Endothelial cell of umbilical vein (primary cell): ENCODE measurements at regions not wholly inside any gene's neighbourhood (a gene's known extent, or its start where the extent isn't known, plus 50 kb on each side); places are given as distances from the start of the nearest gene placed in this dataset.

ENCODE experiments used
- BruUV-seq: library from RNA; stranded (reverse); fragments of 400-500 nt; replicated peaks from 2 replicates; lab custom pipeline; 2021; lab: Mats Ljungman, UMichigan
- CTCF ChIA-PET: fragments of 300-600, 350-600 bp; sonication (Branson Sonifier 250); formaldehyde crosslinking; loops from one replicate; lab custom pipeline; 2021; ENCODE audit warnings: antibody characterized with exemption, inconsistent platforms; lab: Charles Lee
- POLR2A ChIA-PET: fragments of 300-600, 350-600 bp; sonication (Branson Sonifier 250); formaldehyde crosslinking; loops from one replicate; lab custom pipeline; 2021; ENCODE audit warnings: antibody characterized with exemption, inconsistent platforms; lab: Charles Lee
- DNase-seq: peaks from one replicate; pipeline ENCODE4 v3.0.0-alpha.2; 2011; ENCODE audit warnings: low read depth, low spot score
- FAIRE-seq: peaks from 2 replicates; lab custom pipeline; 2011; peaks lifted over from hg19 to GRCh38; lab: Jason Lieb, UNC
- H2AFZ ChIP-seq: 2 replicates; pipeline ENCODE4 v1.6.0; 2012; ENCODE audit warnings: low read depth, low read length, control low read depth, inconsistent platforms
- H3K27ac ChIP-seq: 2 replicates; pipeline ENCODE4 v1.5.1; 2011; ENCODE audit warnings: low read depth, mild to moderate bottlenecking, control low read depth, low read length, moderate library complexity; ENCODE audit not compliant: insufficient read depth
- H3K27me3 ChIP-seq, 2 experiments: 2 replicates each; pipeline versions ENCODE4 v1.6.0 to v1.6.1; 2011; ENCODE audit warnings: low read length in 2 of 2, mixed read lengths in 1 of 2; ENCODE audit not compliant: control insufficient read depth in 2 of 2, insufficient read depth in 2 of 2
- H3K36me3 ChIP-seq, 2 experiments: 2 replicates in 1 of 2; 3 replicates in 1 of 2; pipeline ENCODE4 v1.5.1; 2011; ENCODE audit warnings: low read length in 2 of 2, mild to moderate bottlenecking in 1 of 2, moderate library complexity in 1 of 2; ENCODE audit not compliant: control insufficient read depth in 2 of 2, insufficient read depth in 2 of 2; ENCODE audit errors: extremely low read depth in 1 of 2
- H3K4me1 ChIP-seq: 3 replicates; pipeline ENCODE4 v1.5.1; 2011; ENCODE audit warnings: mild to moderate bottlenecking, low read length; ENCODE audit not compliant: control insufficient read depth, insufficient read depth; ENCODE audit errors: extremely low read depth
- H3K4me2 ChIP-seq: 2 replicates; pipeline ENCODE4 v1.6.1; 2011; ENCODE audit warnings: low read length, control low read depth, mixed read lengths; ENCODE audit not compliant: insufficient read depth
- H3K4me3 ChIP-seq, 3 experiments: fragments of 200-600 bp in 1 of 3; sonication (generic), shearing (Covaris generic) in 1 of 3; replicated peaks in 1 of 3; 2 replicates each; pipeline ENCODE4 v1.5.1; 2011 to 2016; ENCODE audit warnings: control low read depth in 3 of 3, low read length in 3 of 3, mild to moderate bottlenecking in 2 of 3, inconsistent platforms in 1 of 3, low read depth in 1 of 3, moderate library complexity in 1 of 3; ENCODE audit not compliant: insufficient read depth in 1 of 3
- H3K79me2 ChIP-seq: 2 replicates; pipeline ENCODE4 v1.6.0; 2012; ENCODE audit warnings: low read length, inconsistent platforms; ENCODE audit not compliant: control insufficient read depth, insufficient read depth
- H3K9ac ChIP-seq: replicated peaks from 2 replicates; pipeline ENCODE3; 2011; ENCODE audit warnings: low read length, control low read depth; ENCODE audit not compliant: insufficient read depth; ENCODE audit errors: extremely low read depth
- H3K9me1 ChIP-seq: replicated peaks from 3 replicates; pipeline ENCODE4 v1.6.0; 2011; ENCODE audit warnings: mild to moderate bottlenecking, low read length; ENCODE audit not compliant: control insufficient read depth, insufficient read depth; ENCODE audit errors: extremely low read depth
- H3K9me3 ChIP-seq: replicated peaks from 2 replicates; pipeline ENCODE4 v1.5.1; 2012; ENCODE audit warnings: low read length, inconsistent platforms; ENCODE audit not compliant: control insufficient read depth, insufficient read depth
- H4K20me1 ChIP-seq: replicated peaks from 2 replicates; pipeline ENCODE3; 2011; ENCODE audit warnings: mild to moderate bottlenecking, low read length; ENCODE audit not compliant: control insufficient read depth, insufficient read depth; ENCODE audit errors: extremely low read depth
- EZH2 ChIP-seq: IDR thresholded peaks from 2 replicates; pipeline ENCODE4 v1.6.1; 2012; ENCODE audit warnings: borderline replicate concordance, low read depth, mild to moderate bottlenecking, moderate library complexity, low read length, inconsistent platforms; ENCODE audit not compliant: severe bottlenecking
- FOS ChIP-seq: IDR thresholded peaks from 2 replicates; pipeline ENCODE4 v1.6.1; 2011; ENCODE audit warnings: mild to moderate bottlenecking, low read length, moderate library complexity, borderline replicate concordance; ENCODE audit not compliant: insufficient read depth
- GATA2 ChIP-seq: IDR thresholded peaks from 2 replicates; pipeline ENCODE4 v1.7.0; 2011; ENCODE audit warnings: low read depth, mild to moderate bottlenecking, moderate library complexity, mixed read lengths, low read length; ENCODE audit not compliant: insufficient read length, insufficient read depth
- JUN ChIP-seq: IDR thresholded peaks from 2 replicates; pipeline ENCODE4 v1.6.1; 2011; ENCODE audit warnings: borderline replicate concordance, low read depth; ENCODE audit not compliant: insufficient read length, insufficient read depth
- MYC ChIP-seq: IDR thresholded peaks from one replicate; pipeline ENCODE4 v1.6.1; 2011; ENCODE audit warnings: mild to moderate bottlenecking, low read depth, low read length
- POLR2A ChIP-seq: IDR thresholded peaks from 2 replicates; pipeline ENCODE4 v1.6.1; 2012; ENCODE audit warnings: low read depth, mild to moderate bottlenecking, control low read depth, low read length
- POLR2AphosphoS5 ChIP-seq: IDR thresholded peaks from 2 replicates; pipeline ENCODE4 v1.6.1; 2012; ENCODE audit warnings: low read depth, mild to moderate bottlenecking, control low read depth, low read length, moderate library complexity; ENCODE audit not compliant: insufficient read depth
- dilution Hi-C: fragments of 300-500 bp; cut with MboI; formaldehyde crosslinking; loops from one replicate; pipeline ENCODE4 v1.15.0; 2019; ENCODE audit warnings: low sequenced_read_pairs; ENCODE audit not compliant: extremely low pct_ligation_motif_present
- intact Hi-C: fragments of 100-400 bp; cut with micrococcal nuclease; formaldehyde crosslinking; loops from one replicate; pipeline ENCODE4 v1.10.0; 2022
- TF ChIP-seq, protein P1 (sequence below), 2 donors: IDR thresholded peaks; 1 replicate in 1 of 2; 2 replicates in 1 of 2; pipeline ENCODE4 v1.5.1; 2011; ENCODE audit warnings: low read length in 2 of 2, mild to moderate bottlenecking in 2 of 2, moderate library complexity in 2 of 2, control low read depth in 1 of 2, inconsistent platforms in 1 of 2, low read depth in 1 of 2; ENCODE audit not compliant: insufficient read depth in 1 of 2; ENCODE audit errors: extremely low read depth in 1 of 2
- TF ChIP-seq, protein P2 (sequence below): IDR thresholded peaks from 2 replicates; pipeline ENCODE4 v1.6.1; 2011; ENCODE audit not compliant: insufficient read depth, insufficient read length

DNA sequence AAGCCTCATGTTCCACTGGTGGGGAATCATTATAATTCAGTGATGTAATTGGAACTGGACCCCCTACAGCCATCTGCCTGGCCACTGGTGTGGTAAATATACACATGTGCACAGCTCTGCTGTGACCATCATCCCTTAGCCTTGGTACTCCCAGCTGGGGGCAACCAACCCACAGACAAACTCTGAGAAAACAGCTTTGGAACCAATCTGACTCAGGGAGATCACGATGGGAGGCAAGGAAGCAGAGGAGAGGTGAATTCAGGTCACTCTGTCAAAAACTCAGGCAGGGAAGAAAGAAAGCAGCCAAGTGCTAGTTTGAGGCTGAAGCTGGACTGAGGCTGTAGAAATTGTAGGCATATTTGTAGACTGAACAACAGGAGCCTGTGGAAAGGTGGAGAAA lies 197.8 kb upstream of the GALNT2 start:
- TF ChIP-seq, protein P1, sequence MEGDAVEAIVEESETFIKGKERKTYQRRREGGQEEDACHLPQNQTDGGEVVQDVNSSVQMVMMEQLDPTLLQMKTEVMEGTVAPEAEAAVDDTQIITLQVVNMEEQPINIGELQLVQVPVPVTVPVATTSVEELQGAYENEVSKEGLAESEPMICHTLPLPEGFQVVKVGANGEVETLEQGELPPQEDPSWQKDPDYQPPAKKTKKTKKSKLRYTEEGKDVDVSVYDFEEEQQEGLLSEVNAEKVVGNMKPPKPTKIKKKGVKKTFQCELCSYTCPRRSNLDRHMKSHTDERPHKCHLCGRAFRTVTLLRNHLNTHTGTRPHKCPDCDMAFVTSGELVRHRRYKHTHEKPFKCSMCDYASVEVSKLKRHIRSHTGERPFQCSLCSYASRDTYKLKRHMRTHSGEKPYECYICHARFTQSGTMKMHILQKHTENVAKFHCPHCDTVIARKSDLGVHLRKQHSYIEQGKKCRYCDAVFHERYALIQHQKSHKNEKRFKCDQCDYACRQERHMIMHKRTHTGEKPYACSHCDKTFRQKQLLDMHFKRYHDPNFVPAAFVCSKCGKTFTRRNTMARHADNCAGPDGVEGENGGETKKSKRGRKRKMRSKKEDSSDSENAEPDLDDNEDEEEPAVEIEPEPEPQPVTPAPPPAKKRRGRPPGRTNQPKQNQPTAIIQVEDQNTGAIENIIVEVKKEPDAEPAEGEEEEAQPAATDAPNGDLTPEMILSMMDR (IDR thresholded peaks at IDR 0.05; ENCODE audit: extremely low read depth in 1 of 2, insufficient read depth in 1 of 2, low read depth in 1 of 2, low read length in 2 of 2): no peak
- TF ChIP-seq FOS (no peak), JUN (no peak), MYC (no peak), POLR2A (no peak)
- H3K9me3 ChIP-seq: no peaks in the 10 kb centered on the region
- H3K27me3 ChIP-seq: no peaks in the 10 kb centered on the region
- dilution Hi-C loops: no loop called here
- no TSS peak for BruUV-seq
- no peak for DNase-seq
- H3K36me3 ChIP-seq: no peaks in the 10 kb centered on the region
- no peak overlapping the region for H3K27ac ChIP-seq
- H4K20me1 ChIP-seq: no peaks in the 10 kb centered on the region
- intact Hi-C loops: no loop called here
- no peaks in the 10 kb centered on the region for H3K9me1 ChIP-seq
- no peak overlapping the region for H3K9ac ChIP-seq
- no peak overlapping the region for H2AFZ ChIP-seq
- no peak for FAIRE-seq
- POLR2A ChIA-PET: no interaction called here
- H3K79me2 ChIP-seq: no peaks in the 10 kb centered on the region
- no peak overlapping the region for H3K4me3 ChIP-seq
- H3K4me2 ChIP-seq: no peak overlapping the region
- H3K4me1 ChIP-seq: no peaks in the 10 kb centered on the region
- CTCF ChIA-PET: no interaction called here

DNA sequence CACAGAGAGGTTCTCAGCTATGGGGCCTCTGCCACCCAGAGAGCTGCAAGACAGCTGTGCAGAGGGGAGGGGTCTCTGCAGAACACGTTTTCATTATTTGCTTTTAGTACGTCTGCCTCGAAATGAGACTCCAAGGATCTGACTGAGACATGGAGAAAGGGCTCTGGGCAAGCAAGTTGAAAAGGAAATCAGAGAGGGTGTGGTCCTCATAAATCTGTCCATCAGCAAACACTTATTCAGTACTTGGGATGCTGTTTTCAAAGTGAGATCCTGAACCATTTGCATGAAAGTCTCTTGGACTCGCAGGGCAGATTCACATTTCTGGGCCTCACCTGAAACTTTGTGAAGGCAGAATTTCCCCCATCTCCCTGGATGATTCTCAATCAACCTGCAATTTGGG lies 197.4 kb upstream of the GALNT2 start:
- Histone ChIP-seq H4K20me1 (no peaks in the 10 kb centered on the region), H2AFZ (no peak overlapping the region), H3K9me3 (no peaks in the 10 kb centered on the region), H3K79me2 (no peaks in the 10 kb centered on the region), H3K4me3 (no peak overlapping the region), H3K4me1 (no peaks in the 10 kb centered on the region), H3K27ac (no peak overlapping the region), H3K27me3 (no peaks in the 10 kb centered on the region), H3K9me1 (no peaks in the 10 kb centered on the region), H3K9ac (no peak overlapping the region), H3K36me3 (no peaks in the 10 kb centered on the region), H3K4me2 (no peak overlapping the region)
- no TSS peak for BruUV-seq
- FAIRE-seq (no peak), DNase-seq (no peak)
- intact Hi-C loops (no loop called here), dilution Hi-C loops (no loop called here)
- no peak for TF ChIP-seq FOS
- TF ChIP-seq, protein P2, sequence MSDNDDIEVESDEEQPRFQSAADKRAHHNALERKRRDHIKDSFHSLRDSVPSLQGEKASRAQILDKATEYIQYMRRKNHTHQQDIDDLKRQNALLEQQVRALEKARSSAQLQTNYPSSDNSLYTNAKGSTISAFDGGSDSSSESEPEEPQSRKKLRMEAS: no peak
- TF ChIP-seq GATA2: no peak
- TF ChIP-seq, protein P1 (IDR thresholded peaks at IDR 0.05; ENCODE audit: extremely low read depth in 1 of 2, insufficient read depth in 1 of 2, low read depth in 1 of 2, low read length in 2 of 2): no peak
- no peak for TF ChIP-seq POLR2A
- no peak for TF ChIP-seq POLR2AphosphoS5
- no peak for TF ChIP-seq EZH2
- no peak for TF ChIP-seq JUN
- TF ChIP-seq MYC: no peak
- ChIA-PET POLR2A (no interaction called here), CTCF (no interaction called here)
